Activated CD8-positive, alpha-beta memory T cell treated with anti-CD3 and anti-CD28 coated beads for 36 hours (primary cell): ENCODE measurements at regions not wholly inside any gene's neighbourhood (a gene's known extent, or its start where the extent isn't known, plus 50 kb on each side); places are given as distances from the start of the nearest gene placed in this dataset.

Experiments
- CTCF ChIA-PET: fragments of 350-600 bp; sonication (Branson Sonifier 250); formaldehyde crosslinking; loops from one replicate; lab custom pipeline; 2021; ENCODE audit warnings: antibody characterized with exemption; lab: Charles Lee
- POLR2A ChIA-PET: fragments of 350-600 bp; sonication (Branson Sonifier 250); formaldehyde crosslinking; loops from one replicate; lab custom pipeline; 2021; ENCODE audit warnings: antibody characterized with exemption; lab: Charles Lee

GRCh38 chr10:29807163-29807806, 172.5 kb upstream of the SVIL start:
- CTCF ChIA-PET = no interaction called here
- POLR2A ChIA-PET = no interaction called here

DNA sequence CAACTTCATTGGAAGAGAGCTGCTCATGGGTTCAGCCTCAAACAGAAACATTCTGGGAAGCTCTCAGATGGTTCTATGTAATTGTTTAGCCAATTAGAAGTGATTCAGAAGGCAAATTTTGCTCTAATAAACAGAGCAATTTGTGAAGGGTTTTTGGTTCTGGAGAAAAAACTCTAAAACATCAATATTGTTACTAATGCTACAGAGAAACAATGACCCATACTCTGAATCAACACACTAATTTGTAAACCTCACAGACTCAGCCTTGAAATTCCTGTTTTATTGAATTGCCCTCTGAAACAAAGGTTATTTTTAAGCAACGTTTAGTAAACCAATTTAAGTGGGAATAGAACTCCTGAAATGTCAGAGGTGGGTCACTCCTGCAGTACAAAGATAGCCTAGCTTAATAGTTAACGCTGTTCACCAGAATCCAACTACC, 171.6 kb upstream of the SVIL start:
- POLR2A ChIA-PET = no interaction called here
- CTCF ChIA-PET = no interaction called here

GRCh38 chr10:29805134-29805723, 170.5 kb upstream of the SVIL start:
- CTCF ChIA-PET = no interaction called here
- POLR2A ChIA-PET = no interaction called here

DNA sequence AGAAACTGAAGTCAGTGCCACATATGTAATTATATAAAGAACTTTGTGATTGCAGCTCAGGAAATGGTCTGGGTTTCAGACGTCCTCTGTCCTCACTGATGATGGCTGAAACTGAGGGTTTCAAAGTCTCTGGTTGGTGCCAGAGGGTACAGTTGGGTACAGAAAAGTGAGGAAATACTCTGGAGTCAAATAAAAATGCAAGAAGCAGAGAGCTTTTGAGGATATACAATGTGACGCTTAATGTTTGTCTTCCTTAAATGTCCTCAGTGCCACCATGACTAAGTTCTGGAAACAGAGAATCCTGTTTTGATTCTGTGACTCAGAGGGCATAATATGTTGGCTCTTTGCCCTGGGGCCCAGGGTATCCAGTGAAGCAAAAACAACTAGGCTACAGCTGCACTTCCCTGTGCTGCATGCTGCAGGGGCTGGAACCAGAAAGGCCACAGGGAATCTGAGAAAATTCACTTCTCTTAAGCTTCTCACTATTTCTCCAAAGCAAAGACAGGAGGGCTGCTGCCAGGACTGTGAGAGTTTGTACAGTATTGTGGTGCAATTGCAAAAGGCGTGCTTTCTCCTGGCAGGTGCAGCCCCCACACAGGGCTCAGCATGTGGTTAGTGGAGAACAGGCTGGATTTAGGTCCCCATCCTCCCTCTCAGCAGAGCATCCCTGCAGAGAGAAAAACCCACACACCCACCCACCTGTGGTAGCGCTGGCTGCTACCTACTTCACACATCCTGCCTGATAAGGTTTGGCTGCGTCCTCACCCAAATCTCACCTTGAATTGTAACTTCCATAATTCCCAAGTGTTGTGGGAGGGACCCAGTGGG, 169.5 kb upstream of the SVIL start:
- CTCF ChIA-PET = no interaction called here
- POLR2A ChIA-PET = no interaction called here

DNA sequence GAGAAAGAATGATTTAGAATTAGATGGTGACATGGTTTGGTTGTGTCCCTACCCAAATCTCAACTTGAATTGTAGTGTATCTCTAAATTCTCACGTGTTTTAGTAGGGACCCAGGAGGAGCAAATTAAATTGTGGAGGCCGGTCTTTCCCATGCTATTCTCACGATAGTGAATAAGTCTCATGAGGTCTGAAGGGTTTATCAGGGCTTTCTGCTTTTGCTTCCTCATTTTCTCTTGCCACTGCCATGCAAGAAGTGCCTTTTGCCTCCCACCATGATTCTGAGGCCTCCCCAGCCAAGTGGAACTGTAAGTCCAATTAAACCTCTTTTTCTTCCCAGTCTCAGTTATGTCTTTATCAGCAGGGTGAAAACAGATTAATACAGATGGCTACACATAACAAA, 167.4 kb upstream of the SVIL start:
- ChIA-PET CTCF (no interaction called here), POLR2A (interaction anchor here (0.7 kb wide), 1 partner anchor 9 kb away, joined by 4 read pairs; no protein-coding TSS in a partner anchor)

- CTCF ChIA-PET = no interaction called here
Observed at GRCh38 chr10:29798921-29799690, 164.3 kb upstream of the SVIL start.

DNA sequence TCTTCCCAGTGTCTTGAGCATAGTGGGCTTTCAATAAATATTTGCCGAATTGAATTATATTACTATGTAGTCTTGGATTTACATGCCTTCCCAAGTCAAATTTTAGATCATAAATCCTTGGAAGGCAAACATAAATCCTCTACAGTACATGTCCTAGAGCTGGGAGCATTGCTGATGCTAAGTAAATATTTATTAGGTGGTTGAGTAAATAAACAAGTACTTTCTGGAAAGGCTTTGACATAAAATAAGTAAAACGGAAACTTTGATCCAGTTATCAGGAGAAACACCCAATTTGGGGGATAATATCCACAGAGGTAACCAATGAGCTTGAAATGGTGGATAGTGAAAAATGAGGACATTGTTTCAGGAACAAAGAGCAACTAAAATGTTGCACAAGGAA, 162.8 kb upstream of the SVIL start:
- POLR2A ChIA-PET = no interaction called here
- CTCF ChIA-PET = no interaction called here

More at GRCh38 chr10:29798921-29799690, 164.3 kb upstream of the SVIL start:
- POLR2A ChIA-PET = no interaction called here

GRCh38 chr10:29795850-29796249, 161.1 kb upstream of the SVIL start:
- POLR2A ChIA-PET = no interaction called here
- CTCF ChIA-PET = no interaction called here

- POLR2A ChIA-PET = no interaction called here
- CTCF ChIA-PET = no interaction called here
Observed at GRCh38 chr10:29794776-29795611, 160.2 kb upstream of the SVIL start.

GRCh38 chr10:29791773-29792172, 157.0 kb upstream of the SVIL start:
- ChIA-PET CTCF (no interaction called here), POLR2A (no interaction called here)

- POLR2A ChIA-PET = no interaction called here
- CTCF ChIA-PET = no interaction called here
Observed at GRCh38 chr10:29790207-29790606, 155.4 kb upstream of the SVIL start.

DNA sequence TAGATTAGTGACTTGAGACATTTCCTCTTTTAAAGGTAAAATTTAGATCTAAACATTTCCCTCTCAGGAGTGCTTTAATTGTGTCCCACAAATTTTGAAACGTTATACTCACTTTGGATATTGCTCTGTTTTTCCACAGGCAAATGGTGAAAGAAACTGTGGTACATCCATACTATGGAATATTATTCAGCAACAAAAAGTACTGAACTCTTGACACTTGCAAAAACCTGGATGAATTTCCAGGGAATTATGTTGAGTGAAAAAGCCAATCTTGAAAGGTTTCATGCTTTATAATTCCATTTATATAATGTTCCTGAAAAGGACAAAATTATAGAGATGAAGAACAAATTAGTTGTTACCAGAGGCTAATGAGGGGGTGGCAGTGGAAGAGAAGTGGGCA, 153.3 kb upstream of the SVIL start:
- ChIA-PET CTCF (no interaction called here), POLR2A (no interaction called here)

- POLR2A ChIA-PET = no interaction called here
- CTCF ChIA-PET = no interaction called here
Observed at GRCh38 chr10:29785701-29786100, 150.9 kb upstream of the SVIL start.

DNA sequence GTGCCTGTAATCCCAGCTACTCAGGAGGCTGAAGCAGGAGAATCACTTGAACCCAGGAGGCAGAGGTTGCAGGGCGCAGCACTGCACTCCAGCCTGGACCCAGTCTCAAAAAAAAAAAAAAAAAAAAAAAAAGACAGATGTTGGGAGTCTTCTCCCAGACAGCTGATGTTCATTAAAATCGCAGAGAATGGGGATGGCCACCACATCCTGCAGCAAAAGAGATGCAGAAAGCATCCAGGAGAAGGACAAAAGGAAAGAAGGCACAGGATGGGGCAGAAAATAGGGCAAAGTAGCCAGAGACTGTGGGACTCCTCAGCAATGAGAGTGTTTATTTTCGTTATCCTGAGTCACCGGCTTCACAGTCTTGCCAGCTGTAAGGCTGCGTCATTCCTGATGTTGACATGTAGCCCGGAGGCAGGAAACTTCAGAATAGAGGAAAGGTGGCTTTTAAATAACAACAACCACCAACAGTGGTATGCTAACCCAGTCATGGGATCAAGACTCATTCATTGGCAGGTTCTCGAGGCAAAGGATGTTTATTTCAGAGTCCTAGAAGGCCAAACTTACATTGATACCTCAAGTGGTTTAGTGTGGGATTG, 149.5 kb upstream of the SVIL start:
- CTCF ChIA-PET = no interaction called here

GRCh38 chr10:29783201-29783947, 148.6 kb upstream of the SVIL start:
- ChIA-PET POLR2A (no interaction called here), CTCF (no interaction called here)

More for the DNA sequence above, 149.5 kb upstream of the SVIL start:
- POLR2A ChIA-PET = no interaction called here

DNA sequence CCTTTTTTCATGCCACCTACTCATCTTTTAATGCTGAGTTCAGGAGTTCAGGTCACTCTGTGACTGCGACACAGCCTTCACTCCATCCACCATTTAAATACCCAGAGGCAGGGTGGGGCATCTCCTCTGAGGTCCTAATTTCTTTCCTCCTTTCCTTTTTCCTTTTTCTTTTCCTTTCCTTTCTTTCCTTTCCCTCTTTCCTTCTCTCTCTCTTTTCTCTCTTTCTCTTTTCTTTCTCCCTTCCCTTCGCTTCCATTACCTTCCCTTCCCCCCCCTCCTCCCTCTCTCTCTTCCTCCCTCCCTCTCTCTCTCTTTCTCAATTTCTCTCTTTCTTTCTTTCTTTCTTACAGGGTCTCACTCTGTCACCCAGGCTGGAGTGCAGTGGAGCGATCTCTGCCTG, 145.9 kb upstream of the SVIL start:
- CTCF ChIA-PET = no interaction called here
- POLR2A ChIA-PET = no interaction called here

GRCh38 chr10:29780096-29780495, 145.3 kb upstream of the SVIL start:
- CTCF ChIA-PET = no interaction called here

GRCh38 chr10:29776246-29776645, 141.5 kb upstream of the SVIL start:
- ChIA-PET POLR2A (no interaction called here), CTCF (interaction anchor here (0.6 kb wide), 1 partner anchor 137 kb away, joined by 3 read pairs; no protein-coding TSS in a partner anchor)

More at GRCh38 chr10:29780096-29780495, 145.3 kb upstream of the SVIL start:
- POLR2A ChIA-PET = no interaction called here
